OCI-LY7 (cell line): ENCODE measurements at regions not wholly inside any gene's neighbourhood (a gene's known extent, or its start where the extent isn't known, plus 50 kb on each side); places are given as distances from the start of the nearest gene placed in this dataset.
"Not testable (repeated sequence)": the region's sequence is repeated elsewhere in the genome, so short reads cannot be mapped to it uniquely, and the experiment has no call there.

Experiments
- CTCF ChIP-seq: fragments of 200-600 bp; sonication (generic); conservative IDR thresholded peaks from 2 replicates; pipeline ENCODE4 v1.5.1; 2014; ENCODE audit warnings: mild to moderate bottlenecking, antibody characterized with exemption, low read length, moderate library complexity, mixed read lengths
- EZH2phosphoT487 ChIP-seq: fragments of 200-600 bp; sonication (generic); IDR thresholded peaks from 2 replicates; pipeline ENCODE4 v1.6.1; 2018; ENCODE audit warnings: low read depth, borderline replicate concordance, mild to moderate bottlenecking, mixed run types, antibody characterized with exemption, low read length, moderate library complexity, mixed read lengths

DNA sequence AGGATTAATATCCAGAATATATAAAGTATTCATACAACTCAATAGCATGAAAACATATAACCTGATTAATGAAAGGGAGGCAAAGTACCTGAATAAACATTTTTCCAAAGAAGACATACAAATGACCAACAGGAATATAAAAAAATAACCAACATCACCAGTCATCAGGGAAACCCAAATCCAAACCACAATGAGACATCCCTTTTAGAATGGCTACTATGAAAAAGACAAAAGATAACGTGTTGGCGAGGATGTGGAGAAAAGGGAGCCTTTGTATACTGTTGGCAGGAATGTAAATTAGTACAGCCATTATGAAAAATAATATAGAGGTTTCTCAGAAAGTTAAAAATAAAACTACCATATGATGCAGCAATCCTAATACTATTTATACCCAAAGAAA lies 2999.5 kb upstream of the TEKT4 start:
- not testable (repeated sequence) for TF ChIP-seq CTCF, EZH2phosphoT487
